ENCODE measurements at regions not wholly inside any gene's neighbourhood (a gene's known extent, or its start where the extent isn't known, plus 50 kb on each side); places are given as distances from the start of the nearest gene placed in this dataset.

DNA sequence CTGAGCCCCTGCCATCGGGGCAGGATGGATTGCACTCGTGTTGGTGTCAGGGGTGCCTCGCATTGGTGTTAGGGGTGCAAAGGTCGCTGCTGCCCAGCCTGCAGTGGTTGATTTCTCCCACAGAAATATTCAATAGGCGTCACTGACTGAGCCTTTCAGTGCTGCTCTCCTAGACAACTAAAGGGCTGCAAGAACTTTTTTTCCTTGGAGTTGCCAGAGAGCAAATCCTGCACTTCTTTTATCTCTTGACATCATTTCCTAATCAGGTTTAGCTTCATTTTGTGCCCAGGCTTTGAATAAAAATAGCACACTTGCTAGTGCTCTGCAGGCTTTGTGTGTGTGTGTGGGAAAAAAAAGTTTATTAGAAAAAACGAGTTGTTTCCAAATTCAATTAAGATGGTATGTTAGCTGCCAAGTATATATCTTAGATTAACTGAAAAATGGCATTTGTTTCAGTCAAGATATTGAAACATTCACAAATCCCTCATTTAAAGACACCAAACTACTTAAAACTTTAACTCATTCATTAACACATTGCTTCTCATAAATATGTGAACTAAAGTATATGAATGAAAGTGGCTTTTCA lies 125.6 kb downstream of the SOCS6 start:
- H3K36me3 ChIP-seq = no peaks in the 10 kb centered on the region
- no peak for DNase-seq
- H3K4me3 ChIP-seq = no peak overlapping the region
- H3K4me1 ChIP-seq = no peaks in the 10 kb centered on the region
- no peaks in the 10 kb centered on the region for H3K27me3 ChIP-seq
- TF ChIP-seq POLR2A (IDR thresholded peaks at IDR 0.05) = no peak
- TF ChIP-seq, protein P1, sequence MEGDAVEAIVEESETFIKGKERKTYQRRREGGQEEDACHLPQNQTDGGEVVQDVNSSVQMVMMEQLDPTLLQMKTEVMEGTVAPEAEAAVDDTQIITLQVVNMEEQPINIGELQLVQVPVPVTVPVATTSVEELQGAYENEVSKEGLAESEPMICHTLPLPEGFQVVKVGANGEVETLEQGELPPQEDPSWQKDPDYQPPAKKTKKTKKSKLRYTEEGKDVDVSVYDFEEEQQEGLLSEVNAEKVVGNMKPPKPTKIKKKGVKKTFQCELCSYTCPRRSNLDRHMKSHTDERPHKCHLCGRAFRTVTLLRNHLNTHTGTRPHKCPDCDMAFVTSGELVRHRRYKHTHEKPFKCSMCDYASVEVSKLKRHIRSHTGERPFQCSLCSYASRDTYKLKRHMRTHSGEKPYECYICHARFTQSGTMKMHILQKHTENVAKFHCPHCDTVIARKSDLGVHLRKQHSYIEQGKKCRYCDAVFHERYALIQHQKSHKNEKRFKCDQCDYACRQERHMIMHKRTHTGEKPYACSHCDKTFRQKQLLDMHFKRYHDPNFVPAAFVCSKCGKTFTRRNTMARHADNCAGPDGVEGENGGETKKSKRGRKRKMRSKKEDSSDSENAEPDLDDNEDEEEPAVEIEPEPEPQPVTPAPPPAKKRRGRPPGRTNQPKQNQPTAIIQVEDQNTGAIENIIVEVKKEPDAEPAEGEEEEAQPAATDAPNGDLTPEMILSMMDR (IDR thresholded peaks at IDR 0.05) = no peak
- H3K9me3 ChIP-seq = no peaks in the 10 kb centered on the region
- H3K27ac ChIP-seq = no peak overlapping the region
- intact Hi-C loops (cut with DNase I; ENCODE audit: low total_unique reads) = no loop called here

DNA sequence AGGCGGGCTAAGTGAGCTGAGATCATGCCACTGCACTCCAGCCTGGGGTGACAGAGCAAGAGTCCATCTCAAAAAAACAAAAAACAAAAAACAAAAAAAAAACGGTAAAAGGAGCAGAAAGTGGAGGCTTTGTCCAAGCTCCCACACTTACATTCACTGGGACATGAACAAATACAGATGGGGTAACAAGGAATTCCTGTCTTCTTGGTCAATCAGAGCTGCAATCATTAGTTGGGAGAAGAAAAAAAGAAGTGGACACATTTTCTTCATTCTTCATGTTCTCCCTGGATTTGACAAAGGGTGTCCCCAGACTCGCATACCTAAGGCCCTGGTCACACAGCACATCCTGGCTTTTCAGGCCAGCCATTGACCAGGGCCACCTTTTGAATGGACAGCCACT lies 124.6 kb downstream of the SOCS6 start:
- DNase-seq = no peak
- Histone ChIP-seq H3K27me3 (no peaks in the 10 kb centered on the region), H3K27ac (no peak overlapping the region), H3K4me1 (no peaks in the 10 kb centered on the region), H3K36me3 (no peaks in the 10 kb centered on the region), H3K9me3 (no peaks in the 10 kb centered on the region), H3K4me3 (no peak overlapping the region)
- intact Hi-C loops (cut with DNase I; ENCODE audit: low total_unique reads) = no loop called here
- TF ChIP-seq, protein P1 (IDR thresholded peaks at IDR 0.05) = no peak
- TF ChIP-seq POLR2A (IDR thresholded peaks at IDR 0.05) = no peak

DNA sequence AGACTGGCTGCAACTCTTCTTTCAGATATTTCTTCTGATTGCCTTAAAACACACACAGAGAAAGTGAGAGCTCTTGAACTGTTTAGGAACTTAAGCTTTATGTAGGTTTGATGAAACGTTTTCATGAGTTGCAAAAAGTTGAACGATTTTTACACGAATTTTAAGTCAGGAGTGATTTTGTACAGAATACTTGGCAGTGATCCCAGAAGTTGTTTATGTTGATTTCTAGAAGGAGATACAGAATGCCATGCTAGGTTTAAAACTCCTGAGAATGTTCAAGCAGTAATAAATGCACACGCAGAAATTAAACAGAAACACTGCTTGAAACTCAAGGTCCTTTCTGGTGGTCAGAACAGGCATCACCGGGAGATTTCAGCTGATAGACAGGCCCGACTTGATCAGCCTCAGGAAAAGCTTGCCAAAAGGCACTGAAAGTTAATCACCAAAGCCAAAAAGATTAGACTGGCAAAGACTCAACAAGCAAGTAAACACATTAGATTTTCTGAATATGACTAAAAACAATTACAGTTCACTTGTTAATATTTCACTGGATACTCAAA lies 123.1 kb downstream of the SOCS6 start:
- intact Hi-C loops (cut with DNase I; ENCODE audit: low total_unique reads) = no loop called here
- Histone ChIP-seq H3K9me3 (no peaks in the 10 kb centered on the region), H3K4me3 (no peak overlapping the region), H3K27ac (no peak overlapping the region), H3K36me3 (no peaks in the 10 kb centered on the region), H3K4me1 (no peaks in the 10 kb centered on the region), H3K27me3 (no peaks in the 10 kb centered on the region)
- no peak for DNase-seq
- TF ChIP-seq, protein P1 (IDR thresholded peaks at IDR 0.05) = no peak
- TF ChIP-seq POLR2A (IDR thresholded peaks at IDR 0.05) = no peak

DNA sequence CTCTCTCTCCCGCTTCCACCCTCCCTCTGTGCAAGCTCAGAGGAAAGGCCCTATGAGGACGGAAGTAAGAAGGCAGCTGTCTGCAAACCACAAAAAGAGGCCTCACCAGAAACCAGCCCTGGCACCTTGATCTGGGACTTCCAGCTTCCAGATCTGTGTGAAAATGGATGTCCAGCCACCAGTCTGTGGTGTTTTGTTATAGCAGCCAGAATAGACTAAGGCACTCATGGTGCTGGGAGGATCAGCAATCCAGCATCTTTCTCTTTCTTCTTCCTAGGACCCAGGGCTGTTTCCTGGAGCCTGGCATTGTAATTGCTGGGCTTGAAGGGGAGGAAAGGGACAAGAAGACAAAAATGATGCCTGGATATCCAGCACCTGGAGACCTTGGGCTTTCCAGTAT lies 122.5 kb downstream of the SOCS6 start:
- no peaks in the 10 kb centered on the region for H3K36me3 ChIP-seq
- TF ChIP-seq, protein P1 (IDR thresholded peaks at IDR 0.05) = no peak
- no peak for TF ChIP-seq POLR2A (IDR thresholded peaks at IDR 0.05)
- no peaks in the 10 kb centered on the region for H3K9me3 ChIP-seq
- no peaks in the 10 kb centered on the region for H3K4me1 ChIP-seq
- no peak overlapping the region for H3K4me3 ChIP-seq
- H3K27ac ChIP-seq = no peak overlapping the region
- no peaks in the 10 kb centered on the region for H3K27me3 ChIP-seq
- DNase-seq = no peak
- intact Hi-C loops (cut with DNase I; ENCODE audit: low total_unique reads) = no loop called here

DNA sequence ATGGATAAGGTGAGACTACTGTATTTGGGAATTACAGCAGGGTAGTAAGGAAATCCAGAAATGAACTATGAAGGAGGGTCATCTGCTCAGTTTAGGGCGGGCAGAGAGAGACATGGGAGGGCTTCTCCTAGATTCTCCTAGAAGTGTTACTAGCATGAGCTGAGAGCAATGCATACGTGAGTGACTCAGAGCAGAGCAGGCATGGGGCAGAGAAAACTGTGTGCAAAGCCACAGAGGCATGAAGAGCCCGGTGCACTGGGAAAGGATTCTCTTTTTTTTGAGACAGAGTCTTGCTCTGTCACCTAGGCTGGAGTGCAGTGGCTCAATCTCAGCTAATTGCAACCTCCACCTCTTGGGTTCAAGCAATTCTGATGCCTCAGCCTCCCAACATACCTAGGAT lies 116.2 kb downstream of the SOCS6 start:
- no peak overlapping the region for H3K4me3 ChIP-seq
- H3K9me3 ChIP-seq = no peaks in the 10 kb centered on the region
- H3K27me3 ChIP-seq = no peaks in the 10 kb centered on the region
- no peak for DNase-seq
- H3K27ac ChIP-seq = no peak overlapping the region
- H3K4me1 ChIP-seq = no peaks in the 10 kb centered on the region
- intact Hi-C loops (cut with DNase I; ENCODE audit: low total_unique reads) = no loop called here
- TF ChIP-seq, protein P1 (IDR thresholded peaks at IDR 0.05) = no peak
- no peak for TF ChIP-seq POLR2A (IDR thresholded peaks at IDR 0.05)
- H3K36me3 ChIP-seq = no peaks in the 10 kb centered on the region

Data from uterus (tissue), 3 donors.